Fibroblast of villous mesenchyme (primary cell): ENCODE measurements at regions not wholly inside any gene's neighbourhood (a gene's known extent, or its start where the extent isn't known, plus 50 kb on each side); places are given as distances from the start of the nearest gene placed in this dataset.

Experiments
- DNase-seq: peaks from one replicate; pipeline ENCODE4 v3.0.0-alpha.2; 2010; ENCODE audit warnings: low read depth
- H3K4me3 ChIP-seq: 2 replicates; pipeline ENCODE4 v1.5.1; 2011; ENCODE audit warnings: low read depth, mild to moderate bottlenecking, low read length
- CTCF ChIP-seq: IDR thresholded peaks from 2 replicates; pipeline ENCODE4 v1.5.1; 2012; ENCODE audit warnings: low read depth, mild to moderate bottlenecking, low read length; ENCODE audit not compliant: insufficient read depth

- DNase-seq, result no peak
- no peak for TF ChIP-seq CTCF
- H3K4me3 ChIP-seq, result no peak overlapping the region
Measured at GRCh38 chr2:118589721-118590120, 257.7 kb downstream of the EN1 start.

GRCh38 chr2:118588850-118589249 is 258.6 kb downstream of the EN1 start:
- DNase-seq, result no peak
- no peak overlapping the region for H3K4me3 ChIP-seq
- TF ChIP-seq CTCF, result no peak

- no peak for TF ChIP-seq CTCF
- no peak for DNase-seq
- H3K4me3 ChIP-seq, result no peak overlapping the region
Measured at GRCh38 chr2:118586312-118586711, 261.1 kb downstream of the EN1 start.

GRCh38 chr2:118584877-118585276 is 262.6 kb downstream of the EN1 start:
- DNase-seq, result no peak

GRCh38 chr2:118584062-118584749 is 263.2 kb downstream of the EN1 start:
- TF ChIP-seq CTCF, result no peak
- H3K4me3 ChIP-seq, result no peak overlapping the region
- no peak for DNase-seq

More at GRCh38 chr2:118584877-118585276, 262.6 kb downstream of the EN1 start:
- TF ChIP-seq CTCF, result no peak
- H3K4me3 ChIP-seq, result no peak overlapping the region

GRCh38 chr2:118582058-118582457 is 265.4 kb downstream of the EN1 start:
- no peak for DNase-seq
- TF ChIP-seq CTCF, result no peak
- no peak overlapping the region for H3K4me3 ChIP-seq

- TF ChIP-seq CTCF, result no peak
- no peak for DNase-seq
- no peak overlapping the region for H3K4me3 ChIP-seq
Measured at GRCh38 chr2:118580651-118581050, 266.8 kb downstream of the EN1 start.
